Caki2 (cell line): ENCODE measurements at regions not wholly inside any gene's neighbourhood (a gene's known extent, or its start where the extent isn't known, plus 50 kb on each side); places are given as distances from the start of the nearest gene placed in this dataset.
"Not testable (repeated sequence)": the region's sequence is repeated elsewhere in the genome, so short reads cannot be mapped to it uniquely, and the experiment has no call there.

Source experiments
- DNase-seq: peaks from one replicate; pipeline ENCODE4 v3.0.0-alpha.2; 2015; ENCODE audit warnings: low read depth
- in situ Hi-C: cut with HindIII; loops from 2 replicates; pipeline ENCODE4 v1.10.0; 2016; ENCODE audit warnings: low sequenced_read_pairs, low pct_unique_long_range_greater_than_20kb, mixed read lengths

DNA sequence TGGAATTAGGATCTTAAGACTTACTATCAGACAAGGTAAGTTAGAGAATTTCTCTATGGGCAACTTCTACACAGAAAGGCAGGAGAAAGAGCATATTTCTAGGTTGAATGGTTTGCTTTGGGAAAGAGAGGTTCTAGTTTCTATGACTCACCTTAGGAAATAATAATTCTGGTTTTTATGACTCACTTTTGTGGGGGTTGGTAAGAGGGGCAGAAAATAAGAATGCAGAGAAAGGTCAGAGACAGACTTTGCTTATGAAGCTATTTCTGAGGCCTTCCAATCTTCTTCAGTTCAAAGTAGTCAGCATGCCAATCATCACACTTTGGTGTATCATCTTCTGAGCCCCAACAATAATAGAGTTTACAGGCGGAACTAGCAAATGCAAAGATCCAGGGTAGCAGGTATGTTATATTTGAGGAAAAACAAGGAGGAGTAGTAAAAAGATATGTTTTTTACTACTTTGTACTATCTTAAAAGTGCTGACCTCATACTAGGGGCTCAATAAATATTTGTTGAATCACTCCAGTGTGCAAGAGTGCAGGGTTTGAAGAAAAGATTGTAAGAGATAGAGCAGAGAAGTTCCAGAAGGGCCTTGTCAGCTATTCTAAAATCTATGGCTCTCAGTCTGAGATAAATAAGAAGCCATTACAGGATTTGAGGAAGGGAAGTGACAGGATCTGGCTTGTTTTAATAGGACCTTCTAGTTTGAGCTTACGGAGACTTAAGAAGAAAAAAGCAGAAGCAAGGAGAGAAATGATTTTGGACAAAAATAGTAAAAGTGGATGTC lies 56.7 kb upstream of the LRFN5 start:
- no peak for DNase-seq
- in situ Hi-C loops = no loop called here

- DNase-seq = no peak
- in situ Hi-C loops = no loop called here
Measured at GRCh38 chr14:41549282-41549681, 57.4 kb upstream of the LRFN5 start.

DNA sequence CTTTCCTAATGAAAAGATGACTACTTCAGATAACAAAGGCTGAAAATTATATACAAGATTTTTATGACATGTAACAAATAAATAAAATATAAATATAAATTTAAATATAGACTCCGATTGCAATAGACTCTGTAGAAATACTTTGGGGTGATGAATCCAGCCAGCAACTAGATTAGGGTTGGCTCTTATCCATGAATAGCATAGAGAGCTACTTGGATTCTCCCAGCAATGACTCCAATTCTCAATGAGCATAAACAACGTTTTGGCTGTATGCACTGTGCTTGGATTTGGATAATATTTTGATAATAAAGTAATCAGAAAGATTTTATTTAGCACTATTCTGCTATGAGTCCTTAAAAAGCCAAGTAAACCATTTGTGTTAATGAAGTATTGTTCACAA lies 58.0 kb upstream of the LRFN5 start:
- in situ Hi-C loops = no loop called here
- DNase-seq = no peak

GRCh38 chr14:41541333-41541732 lies 65.3 kb upstream of the LRFN5 start:
- in situ Hi-C loops = no loop called here
- no peak for DNase-seq

GRCh38 chr14:41532255-41532654 lies 74.4 kb upstream of the LRFN5 start:
- DNase-seq = no peak
- in situ Hi-C loops = no loop called here

- in situ Hi-C loops = no loop called here
- no peak for DNase-seq
Measured at GRCh38 chr14:41521891-41522290, 84.8 kb upstream of the LRFN5 start.

GRCh38 chr14:41518030-41518429 lies 88.6 kb upstream of the LRFN5 start:
- DNase-seq, in situ Hi-C loops: not testable (repeated sequence)

DNA sequence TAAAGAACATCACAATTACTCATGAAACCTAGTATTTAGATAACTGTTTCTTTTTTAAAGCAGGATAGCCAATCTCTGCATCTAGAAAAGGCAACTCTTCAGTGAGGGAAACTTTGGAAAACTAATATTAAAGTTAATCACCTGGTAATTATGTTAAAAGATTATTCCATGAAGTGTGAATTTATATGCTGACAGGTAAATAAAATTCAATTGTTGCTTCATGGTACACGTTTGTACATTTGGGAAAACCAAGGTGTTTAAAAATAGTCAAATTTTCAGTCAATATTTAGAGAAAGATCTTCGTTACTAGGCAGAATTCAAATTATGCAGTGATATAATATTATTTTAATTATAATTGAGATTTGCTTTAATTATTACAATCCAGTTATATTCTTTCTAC lies 100.1 kb upstream of the LRFN5 start:
- no peak for DNase-seq
- in situ Hi-C loops = no loop called here

DNA sequence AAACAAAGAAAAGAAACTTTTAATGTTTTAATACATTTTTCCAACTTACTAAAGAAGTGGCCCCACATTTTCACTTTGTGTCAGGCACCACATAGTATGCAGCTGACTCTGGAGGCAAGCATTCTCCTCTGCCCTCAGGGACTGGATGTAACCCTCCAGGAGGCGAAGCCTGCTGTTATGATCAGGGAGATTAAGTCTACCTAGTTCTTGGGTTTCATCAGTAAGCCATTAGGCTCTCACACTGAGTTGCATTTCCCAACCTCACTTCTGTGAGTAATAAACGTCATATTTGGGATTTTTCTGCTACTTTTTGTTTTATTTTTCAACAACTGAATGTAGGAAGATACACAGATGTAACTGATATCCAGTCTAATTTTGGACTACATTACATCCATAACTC lies 101.2 kb upstream of the LRFN5 start:
- in situ Hi-C loops = no loop called here
- no peak for DNase-seq

- DNase-seq = no peak
- in situ Hi-C loops = no loop called here
Measured at GRCh38 chr14:41498959-41499358, 107.7 kb upstream of the LRFN5 start.

DNA sequence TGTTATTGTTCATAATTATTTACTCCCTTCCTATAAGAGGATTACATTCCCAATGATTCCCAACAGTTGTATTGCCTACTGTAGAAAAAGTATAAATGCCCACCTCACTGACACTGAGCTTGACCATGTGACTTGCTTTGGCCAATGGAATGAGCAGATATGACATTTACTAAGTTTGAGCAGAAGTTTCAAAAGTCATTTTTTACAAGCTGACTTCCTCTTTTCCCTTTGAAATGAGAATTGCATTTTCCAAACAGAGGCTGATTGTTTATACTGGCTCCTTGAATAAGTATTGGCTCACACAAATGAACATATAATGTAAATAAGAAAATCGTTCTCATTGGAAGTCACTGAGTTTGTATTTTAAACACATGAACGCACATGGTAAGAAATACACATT lies 116.4 kb upstream of the LRFN5 start:
- DNase-seq = no peak
- in situ Hi-C loops = no loop called here

DNA sequence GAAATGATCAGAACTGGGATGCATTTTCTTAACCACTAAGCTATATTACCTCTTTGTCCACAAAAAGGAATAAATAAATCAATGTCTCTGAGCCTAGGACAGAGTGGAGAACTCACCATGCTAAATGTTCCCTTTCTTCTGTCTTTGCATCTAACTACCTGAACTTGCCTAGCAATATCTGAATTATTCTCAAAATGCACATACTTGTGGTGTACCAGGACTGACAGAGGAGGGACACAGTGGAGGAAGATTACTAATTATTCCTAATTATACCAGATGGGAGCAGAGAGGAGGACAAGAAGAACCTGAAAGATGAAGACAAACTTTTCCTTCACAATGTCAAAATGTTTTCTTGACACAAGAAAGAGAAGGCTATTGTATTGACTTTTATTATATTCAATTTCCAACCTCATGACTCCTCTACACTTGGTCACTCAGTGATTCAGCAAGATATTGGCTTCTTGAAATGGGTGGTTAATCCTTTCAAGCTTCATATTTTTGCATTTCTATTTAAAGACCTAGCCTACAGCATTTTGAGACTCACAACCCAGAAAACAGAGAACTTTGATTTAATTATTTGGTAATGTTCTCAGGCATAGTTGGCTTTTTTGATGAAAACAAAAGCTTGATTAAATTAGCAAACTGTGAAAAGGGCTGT lies 117.2 kb upstream of the LRFN5 start:
- in situ Hi-C loops = no loop called here
- DNase-seq = no peak

- no peak for DNase-seq
- in situ Hi-C loops = no loop called here
Measured at GRCh38 chr14:41488401-41488800, 118.3 kb upstream of the LRFN5 start.

DNA sequence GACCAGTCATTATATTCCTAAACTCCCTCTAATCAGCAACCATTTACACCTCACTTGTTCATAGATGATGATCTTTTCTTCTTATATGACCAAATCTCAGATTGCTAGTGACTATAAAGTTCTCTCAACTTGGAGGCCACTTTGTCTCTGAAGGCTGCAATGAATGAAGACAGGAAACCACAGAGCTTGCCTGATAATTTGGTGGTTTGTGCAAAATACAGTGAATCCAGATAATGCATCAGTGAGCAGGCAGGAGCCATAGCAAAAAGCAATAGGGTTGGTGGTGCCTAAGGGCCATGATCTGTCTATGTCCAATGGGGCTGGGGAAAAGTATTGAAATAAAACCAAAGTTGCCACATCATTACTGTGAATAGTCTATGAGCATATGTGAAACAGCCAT lies 123.8 kb upstream of the LRFN5 start:
- in situ Hi-C loops = no loop called here
- no peak for DNase-seq

GRCh38 chr14:41476526-41476925 lies 130.2 kb upstream of the LRFN5 start:
- in situ Hi-C loops = no loop called here
- peak; percentile 9 for DNase-seq

- in situ Hi-C loops = no loop called here
- no peak for DNase-seq
Measured at GRCh38 chr14:41461380-41461779, 145.3 kb upstream of the LRFN5 start.

DNA sequence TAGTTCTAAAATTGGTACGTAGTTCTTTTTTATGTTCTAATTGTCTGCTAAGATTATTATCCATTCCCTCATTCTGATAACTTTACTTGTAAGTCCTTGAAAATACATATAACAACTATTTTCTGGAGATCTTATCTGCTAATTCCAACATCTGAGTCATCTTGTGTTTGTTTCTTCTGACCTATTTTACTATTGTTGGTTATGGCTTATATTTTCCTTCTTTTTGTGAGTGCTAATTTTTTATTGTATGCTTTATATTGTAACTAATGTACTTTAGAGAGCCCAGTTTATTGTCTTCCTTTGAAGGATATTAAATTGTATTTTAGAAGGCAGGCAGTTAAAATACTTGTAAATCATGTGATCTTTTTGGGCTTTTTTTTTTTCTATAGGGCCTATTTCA lies 149.3 kb upstream of the LRFN5 start:
- in situ Hi-C loops = no loop called here

GRCh38 chr14:41449066-41449465 lies 157.6 kb upstream of the LRFN5 start:
- no peak for DNase-seq

More for the DNA sequence above, 149.3 kb upstream of the LRFN5 start:
- no peak for DNase-seq

GRCh38 chr14:41446008-41446407 lies 160.7 kb upstream of the LRFN5 start:
- in situ Hi-C loops = no loop called here

More at GRCh38 chr14:41449066-41449465, 157.6 kb upstream of the LRFN5 start:
- in situ Hi-C loops = no loop called here

GRCh38 chr14:41423503-41423902 lies 183.2 kb upstream of the LRFN5 start:
- in situ Hi-C loops = no loop called here
- DNase-seq = no peak

More at GRCh38 chr14:41446008-41446407, 160.7 kb upstream of the LRFN5 start:
- no peak for DNase-seq
